GM12878 (cell line): ENCODE measurements at regions not wholly inside any gene's neighbourhood (a gene's known extent, or its start where the extent isn't known, plus 50 kb on each side); places are given as distances from the start of the nearest gene placed in this dataset.

Source experiments
- ATAC-seq: fragments of 200-7000 bp; cut with Tn5 transposase; 3 replicates; pipeline ENCODE4 v1.9.1; 2020; ENCODE audit warnings: mild to moderate bottlenecking, moderate library complexity
- BruUV-seq: library from RNA; stranded (reverse); fragments of 400-500 nt; replicated peaks from 2 replicates; lab custom pipeline; 2021; lab: Mats Ljungman, UMichigan
- CTCF ChIA-PET: fragments of 300-600 bp; sonication (Branson Sonifier 250); formaldehyde crosslinking; extraction: SDS; loops from one replicate; lab custom pipeline; 2021; ENCODE audit warnings: inconsistent platforms; lab: Yijun Ruan, JAX
- POLR2A ChIA-PET: fragments of 350-600 bp; formaldehyde crosslinking; extraction: SDS; loops from one replicate; lab custom pipeline; 2021; ENCODE audit warnings: inconsistent platforms; lab: Charles Lee
- RAD21 ChIA-PET: fragments of 300-600 bp; sonication (Branson Sonifier 250); formaldehyde crosslinking; loops from one replicate; lab custom pipeline; 2023; ENCODE audit warnings: antibody characterized with exemption; ENCODE audit not compliant: unreplicated experiment; lab: Charles Lee
- SMC1A ChIA-PET: fragments of 300-600 bp; sonication (Branson Sonifier 250); formaldehyde crosslinking; loops from one replicate; lab custom pipeline; 2023; ENCODE audit not compliant: unreplicated experiment, uncharacterized antibody; lab: Charles Lee
- DNase-seq: peaks from one replicate; pipeline ENCODE4 v3.0.0-alpha.2; 2011; ENCODE audit warnings: low read depth, low spot score
- FAIRE-seq: peaks from 3 replicates; lab custom pipeline; 2011; peaks lifted over from hg19 to GRCh38; lab: Jason Lieb, UNC
- H2AFZ ChIP-seq: 2 replicates; pipeline ENCODE4 v1.6.0; 2011; ENCODE audit warnings: low read depth, low read length, control low read depth; ENCODE audit not compliant: control insufficient read depth
- H3K27ac ChIP-seq: 2 replicates; pipeline ENCODE4 v1.5.1; 2011; ENCODE audit warnings: control low read depth; ENCODE audit not compliant: control insufficient read depth, insufficient read depth
- H3K27me3 ChIP-seq, 2 experiments: replicated peaks in 1 of 2; 2 replicates each; pipeline versions ENCODE4 v1.6.0 to v1.6.1; 2011; ENCODE audit warnings: low read length in 1 of 2; ENCODE audit not compliant: control insufficient read depth in 2 of 2, insufficient read depth in 2 of 2
- H3K36me3 ChIP-seq, 2 experiments: 2 replicates each; pipeline ENCODE4 v1.5.1; 2011; ENCODE audit warnings: low read length in 1 of 2; ENCODE audit not compliant: control insufficient read depth in 2 of 2, insufficient read depth in 2 of 2
- H3K4me1 ChIP-seq: 2 replicates; pipeline ENCODE4 v1.6.1; 2011; ENCODE audit warnings: mild to moderate bottlenecking, low read length, moderate library complexity, mixed read lengths; ENCODE audit not compliant: control insufficient read depth, insufficient read depth
- H3K4me2 ChIP-seq: 2 replicates; pipeline ENCODE4 v1.6.0; 2011; ENCODE audit warnings: control low read depth; ENCODE audit not compliant: control insufficient read depth, insufficient read depth
- H3K4me3 ChIP-seq: fragments of 200-600 bp; sonication (generic); 2 replicates; pipeline ENCODE4 v1.5.1; 2016
- H3K79me2 ChIP-seq: 2 replicates; pipeline ENCODE4 v1.6.0; 2011; ENCODE audit warnings: low read length; ENCODE audit not compliant: control insufficient read depth, insufficient read depth
- H3K9ac ChIP-seq: 2 replicates; pipeline ENCODE4 v1.8.0; 2011; ENCODE audit warnings: low read length, control low read depth, mixed read lengths; ENCODE audit not compliant: control insufficient read depth, insufficient read depth
- H3K9me3 ChIP-seq: replicated peaks from 3 replicates; pipeline ENCODE4 v1.5.1; 2011; ENCODE audit warnings: mild to moderate bottlenecking, low read length; ENCODE audit not compliant: control insufficient read depth, insufficient read depth
- H4K20me1 ChIP-seq: 2 replicates; pipeline ENCODE4 v1.6.0; 2011; ENCODE audit not compliant: control insufficient read depth, insufficient read depth
- ATF7 ChIP-seq: fragments of 450-650 bp; IDR thresholded peaks from 2 replicates; pipeline ENCODE4 v1.6.1; 2016; ENCODE audit warnings: low read depth, mild to moderate bottlenecking
- BMI1 ChIP-seq: fragments of 450-650 bp; IDR thresholded peaks from 2 replicates; pipeline ENCODE4 v1.6.1; 2016; ENCODE audit warnings: mild to moderate bottlenecking, moderate library complexity, borderline replicate concordance
- CEBPB ChIP-seq, 2 experiments: fragments of 150-350 bp in 1 of 2; IDR thresholded peaks; 2 replicates each; pipeline ENCODE4 v1.6.1; 2012 to 2014; ENCODE audit warnings: low read depth in 2 of 2, low read length in 2 of 2, borderline replicate concordance in 1 of 2, inconsistent platforms in 1 of 2
- GABPA ChIP-seq: IDR thresholded peaks from 2 replicates; pipeline ENCODE4 v1.6.1; 2014; ENCODE audit warnings: antibody characterized with exemption, low read depth, mild to moderate bottlenecking, inconsistent platforms
- HCFC1 ChIP-seq: fragments of 150-350 bp; IDR thresholded peaks from 2 replicates; pipeline ENCODE4 v1.6.1; 2014; ENCODE audit warnings: low read length
- JUNB ChIP-seq: IDR thresholded peaks from 2 replicates; pipeline ENCODE4 v1.6.1; 2016; ENCODE audit warnings: antibody characterized with exemption, mild to moderate bottlenecking
- KDM1A ChIP-seq: fragments of 200-600 bp; sonication (generic); IDR thresholded peaks from 2 replicates; pipeline ENCODE4 v1.6.1; 2016; ENCODE audit warnings: borderline replicate concordance
- MEF2A ChIP-seq: IDR thresholded peaks from 2 replicates; pipeline ENCODE4 v1.6.1; 2011; ENCODE audit warnings: low read depth, mild to moderate bottlenecking, low read length, moderate library complexity; ENCODE audit not compliant: insufficient read depth
- NFIC ChIP-seq: IDR thresholded peaks from 2 replicates; pipeline ENCODE4 v1.6.1; 2012; ENCODE audit warnings: low read depth, mild to moderate bottlenecking, inconsistent platforms, low read length, moderate library complexity
- NFXL1 ChIP-seq: fragments of 450-650 bp; IDR thresholded peaks from 2 replicates; pipeline ENCODE4 v1.6.1; 2017; ENCODE audit warnings: antibody characterized with exemption, mild to moderate bottlenecking, borderline replicate concordance
- PML ChIP-seq: IDR thresholded peaks from 2 replicates; pipeline ENCODE4 v1.6.1; 2012; ENCODE audit warnings: low read length, inconsistent platforms
- RUNX3 ChIP-seq: IDR thresholded peaks from 2 replicates; pipeline ENCODE4 v1.6.1; 2012; ENCODE audit warnings: low read length, inconsistent platforms
- SMAD5 ChIP-seq: IDR thresholded peaks from 2 replicates; pipeline ENCODE4 v1.6.1; 2016; ENCODE audit warnings: antibody characterized with exemption, low read depth
- SUZ12 ChIP-seq: fragments of 200-600 bp; sonication (generic); IDR thresholded peaks from one replicate; pipeline ENCODE4 v1.6.1; 2018; ENCODE audit warnings: antibody characterized with exemption, mild to moderate bottlenecking; ENCODE audit not compliant: unreplicated experiment
- WRNIP1 ChIP-seq: IDR thresholded peaks from 2 replicates; pipeline ENCODE4 v1.6.1; 2011; ENCODE audit warnings: low read depth, low read length, improper control_type of control experiment, borderline replicate concordance
- YY1 ChIP-seq: IDR thresholded peaks from 2 replicates; pipeline ENCODE4 v1.6.1; 2011; ENCODE audit warnings: low read depth, mild to moderate bottlenecking, low read length
- ZNF207 ChIP-seq: fragments of 450-650 bp; IDR thresholded peaks from 2 replicates; pipeline ENCODE4 v1.6.1; 2014; ENCODE audit warnings: antibody characterized with exemption, mild to moderate bottlenecking, borderline replicate concordance
- ZNF24 ChIP-seq: fragments of 450-650 bp; IDR thresholded peaks from 2 replicates; pipeline ENCODE4 v1.6.1; 2017; ENCODE audit warnings: antibody characterized with exemption, mild to moderate bottlenecking
- ZZZ3 ChIP-seq: IDR thresholded peaks from 2 replicates; pipeline ENCODE4 v1.6.1; 2011; ENCODE audit warnings: low read depth; ENCODE audit not compliant: control insufficient read depth, insufficient read length
- WGBS: methylation state at CpG from one replicate; pipeline ENCODE4 v1.1.6; 2016; ENCODE audit warnings: low lambda C conversion rate; ENCODE audit not compliant: insufficient replicate concordance, insufficient coverage; ENCODE audit errors: missing lambda C conversion rate; 5-methylcytosine and 5-hydroxymethylcytosine counted together
- in situ Hi-C: fragments of 300-500 bp; cut with MboI; formaldehyde crosslinking; loops from 9 replicates; pipeline ENCODE4 v1.14.3; 2018; ENCODE audit warnings: mixed read lengths
- intact Hi-C: fragments of 100-400 bp; cut with micrococcal nuclease; formaldehyde crosslinking; loops from one replicate; pipeline ENCODE4 v1.14.2; 2022; ENCODE audit not compliant: unreplicated experiment
- TF ChIP-seq, protein P1 (sequence below): fragments of 450-650 bp; conservative IDR thresholded peaks from 2 replicates; pipeline ENCODE4 v1.6.1; 2017; ENCODE audit warnings: mild to moderate bottlenecking, moderate library complexity
- TF ChIP-seq, protein P2 (sequence below): fragments of 450-650 bp; IDR thresholded peaks from 2 replicates; pipeline ENCODE4 v1.6.1; 2017; ENCODE audit warnings: borderline replicate concordance
- TF ChIP-seq, protein P3 (sequence below): IDR thresholded peaks from 2 replicates; pipeline ENCODE4 v1.6.1; 2012; ENCODE audit warnings: low read length, inconsistent platforms
- TF ChIP-seq, protein P4 (sequence below): fragments of 450-650 bp; IDR thresholded peaks from 2 replicates; pipeline ENCODE4 v1.6.1; 2014; ENCODE audit warnings: mild to moderate bottlenecking

DNA sequence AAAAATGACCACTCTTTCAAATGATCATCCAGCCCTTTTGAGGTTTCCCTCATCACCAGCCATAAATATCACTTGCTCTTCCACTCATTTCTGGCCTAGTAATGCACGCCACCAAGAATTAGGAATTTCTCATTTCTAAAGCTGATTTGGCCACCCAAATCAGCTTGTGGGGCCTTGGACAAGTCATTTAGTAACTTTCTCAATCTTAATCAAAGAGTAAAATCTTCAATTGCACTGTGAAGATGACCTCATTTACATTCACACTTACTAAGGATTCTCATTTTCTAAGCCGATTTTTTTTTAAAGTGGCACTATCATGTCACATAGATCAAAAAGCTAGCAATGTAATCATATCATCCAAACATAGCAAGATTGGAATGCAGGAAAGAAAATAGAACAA, 150.0 kb upstream of the HHIP start:
- 0% methylated on average over 2 of the region's 2 CpGs for WGBS
- BruUV-seq, result no TSS peak
- intact Hi-C loops, result no loop called here
- DNase-seq (no peak), FAIRE-seq (no peak), ATAC-seq (no peak; the same call in 2 of the 3 replicates)
- H3K9ac ChIP-seq, result no peak overlapping the region
- H3K4me1 ChIP-seq, result no peaks in the 10 kb centered on the region
- ChIA-PET CTCF (no interaction called here), POLR2A (no interaction called here), RAD21 (no interaction called here), SMC1A (interaction anchor here (0.8 to 1.2 kb wide), 4 partner anchors 12 to 1024 kb away, joined by 3 to 4 read pairs (median 4); no protein-coding TSS in a partner anchor)
- no peaks in the 10 kb centered on the region for H3K27me3 ChIP-seq
- no peaks in the 10 kb centered on the region for H3K79me2 ChIP-seq
- H3K9me3 ChIP-seq, result no peaks in the 10 kb centered on the region
- H3K4me2 ChIP-seq, result no peak overlapping the region
- in situ Hi-C loops, result no loop called here
- H3K27ac ChIP-seq, result no peak overlapping the region
- no peak overlapping the region for H2AFZ ChIP-seq
- H3K36me3 ChIP-seq, result no peaks in the 10 kb centered on the region
- H4K20me1 ChIP-seq, result no peaks in the 10 kb centered on the region
- no peak overlapping the region for H3K4me3 ChIP-seq
- TF ChIP-seq GABPA (no peak), NFIC (peak; percentile 60; the same call in 1 of the 2 replicates), ZNF24 (no peak), HCFC1 (no peak), MEF2A (0 out of 2 replicates have a peak, but pooled peaks have one; percentile 18), KDM1A (no peak), WRNIP1 (no peak), YY1 (no peak), SUZ12 (no peak), ZNF207 (no peak), PML (no peak), ZZZ3 (no peak), SMAD5 (no peak), NFXL1 (no peak), JUNB (peak; percentile 67), BMI1 (no peak), RUNX3 (peak; percentile 67), CEBPB (IDR thresholded peaks at IDR 0.05; ENCODE audit: borderline replicate concordance in 1 of 2, low read depth in 2 of 2, low read length in 2 of 2) (no peak), ATF7 (no peak)
- TF ChIP-seq, protein P1, sequence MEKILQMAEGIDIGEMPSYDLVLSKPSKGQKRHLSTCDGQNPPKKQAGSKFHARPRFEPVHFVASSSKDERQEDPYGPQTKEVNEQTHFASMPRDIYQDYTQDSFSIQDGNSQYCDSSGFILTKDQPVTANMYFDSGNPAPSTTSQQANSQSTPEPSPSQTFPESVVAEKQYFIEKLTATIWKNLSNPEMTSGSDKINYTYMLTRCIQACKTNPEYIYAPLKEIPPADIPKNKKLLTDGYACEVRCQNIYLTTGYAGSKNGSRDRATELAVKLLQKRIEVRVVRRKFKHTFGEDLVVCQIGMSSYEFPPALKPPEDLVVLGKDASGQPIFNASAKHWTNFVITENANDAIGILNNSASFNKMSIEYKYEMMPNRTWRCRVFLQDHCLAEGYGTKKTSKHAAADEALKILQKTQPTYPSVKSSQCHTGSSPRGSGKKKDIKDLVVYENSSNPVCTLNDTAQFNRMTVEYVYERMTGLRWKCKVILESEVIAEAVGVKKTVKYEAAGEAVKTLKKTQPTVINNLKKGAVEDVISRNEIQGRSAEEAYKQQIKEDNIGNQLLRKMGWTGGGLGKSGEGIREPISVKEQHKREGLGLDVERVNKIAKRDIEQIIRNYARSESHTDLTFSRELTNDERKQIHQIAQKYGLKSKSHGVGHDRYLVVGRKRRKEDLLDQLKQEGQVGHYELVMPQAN, result no peak
- TF ChIP-seq, protein P2, sequence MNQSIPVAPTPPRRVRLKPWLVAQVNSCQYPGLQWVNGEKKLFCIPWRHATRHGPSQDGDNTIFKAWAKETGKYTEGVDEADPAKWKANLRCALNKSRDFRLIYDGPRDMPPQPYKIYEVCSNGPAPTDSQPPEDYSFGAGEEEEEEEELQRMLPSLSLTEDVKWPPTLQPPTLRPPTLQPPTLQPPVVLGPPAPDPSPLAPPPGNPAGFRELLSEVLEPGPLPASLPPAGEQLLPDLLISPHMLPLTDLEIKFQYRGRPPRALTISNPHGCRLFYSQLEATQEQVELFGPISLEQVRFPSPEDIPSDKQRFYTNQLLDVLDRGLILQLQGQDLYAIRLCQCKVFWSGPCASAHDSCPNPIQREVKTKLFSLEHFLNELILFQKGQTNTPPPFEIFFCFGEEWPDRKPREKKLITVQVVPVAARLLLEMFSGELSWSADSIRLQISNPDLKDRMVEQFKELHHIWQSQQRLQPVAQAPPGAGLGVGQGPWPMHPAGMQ, result no peak
- TF ChIP-seq, protein P3, sequence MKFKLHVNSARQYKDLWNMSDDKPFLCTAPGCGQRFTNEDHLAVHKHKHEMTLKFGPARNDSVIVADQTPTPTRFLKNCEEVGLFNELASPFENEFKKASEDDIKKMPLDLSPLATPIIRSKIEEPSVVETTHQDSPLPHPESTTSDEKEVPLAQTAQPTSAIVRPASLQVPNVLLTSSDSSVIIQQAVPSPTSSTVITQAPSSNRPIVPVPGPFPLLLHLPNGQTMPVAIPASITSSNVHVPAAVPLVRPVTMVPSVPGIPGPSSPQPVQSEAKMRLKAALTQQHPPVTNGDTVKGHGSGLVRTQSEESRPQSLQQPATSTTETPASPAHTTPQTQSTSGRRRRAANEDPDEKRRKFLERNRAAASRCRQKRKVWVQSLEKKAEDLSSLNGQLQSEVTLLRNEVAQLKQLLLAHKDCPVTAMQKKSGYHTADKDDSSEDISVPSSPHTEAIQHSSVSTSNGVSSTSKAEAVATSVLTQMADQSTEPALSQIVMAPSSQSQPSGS, result 0 out of 2 replicates have a peak, but pooled peaks have one; percentile 28
- TF ChIP-seq, protein P4, sequence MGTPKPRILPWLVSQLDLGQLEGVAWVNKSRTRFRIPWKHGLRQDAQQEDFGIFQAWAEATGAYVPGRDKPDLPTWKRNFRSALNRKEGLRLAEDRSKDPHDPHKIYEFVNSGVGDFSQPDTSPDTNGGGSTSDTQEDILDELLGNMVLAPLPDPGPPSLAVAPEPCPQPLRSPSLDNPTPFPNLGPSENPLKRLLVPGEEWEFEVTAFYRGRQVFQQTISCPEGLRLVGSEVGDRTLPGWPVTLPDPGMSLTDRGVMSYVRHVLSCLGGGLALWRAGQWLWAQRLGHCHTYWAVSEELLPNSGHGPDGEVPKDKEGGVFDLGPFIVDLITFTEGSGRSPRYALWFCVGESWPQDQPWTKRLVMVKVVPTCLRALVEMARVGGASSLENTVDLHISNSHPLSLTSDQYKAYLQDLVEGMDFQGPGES, result no peak
